SU-DHL-6 (cell line): ENCODE measurements at regions not wholly inside any gene's neighbourhood (a gene's known extent, or its start where the extent isn't known, plus 50 kb on each side); places are given as distances from the start of the nearest gene placed in this dataset.

Experiments
- H2AFZ ChIP-seq: fragments of 200-600 bp; sonication (generic); 2 replicates; pipeline ENCODE4 v1.6.1; 2014; ENCODE audit warnings: low read depth, mild to moderate bottlenecking, moderate library complexity, mixed read lengths, antibody characterized with exemption, low read length; ENCODE audit not compliant: severe bottlenecking
- H3F3A ChIP-seq: fragments of 200-600 bp; shearing (Covaris generic); 2 replicates; pipeline ENCODE4 v1.6.0; 2016; ENCODE audit warnings: antibody characterized with exemption, mild to moderate bottlenecking; ENCODE audit not compliant: insufficient read depth
- H3K27ac ChIP-seq: fragments of 200-600 bp; sonication (generic); 2 replicates; pipeline ENCODE4 v1.5.1; 2016; ENCODE audit warnings: low read depth, mild to moderate bottlenecking, low read length, moderate library complexity, mixed read lengths
- H3K27me3 ChIP-seq: fragments of 200-600 bp; sonication (generic), shearing (Covaris generic); 2 replicates; pipeline ENCODE4 v1.6.0; 2014; ENCODE audit warnings: mild to moderate bottlenecking, low read length
- H3K36me3 ChIP-seq: fragments of 200-600 bp; sonication (generic); 2 replicates; pipeline ENCODE4 v1.6.1; 2014; ENCODE audit warnings: mild to moderate bottlenecking, low read length, mixed read lengths
- H3K4me2 ChIP-seq: fragments of 300-600, 200-600 bp; shearing (Covaris generic), sonication (generic); 2 replicates; pipeline ENCODE4 v1.6.0; 2014; ENCODE audit warnings: low read length, low read depth, mild to moderate bottlenecking; ENCODE audit not compliant: poor library complexity, severe bottlenecking
- H3K4me3 ChIP-seq: fragments of 200-600 bp; sonication (generic); 2 replicates; pipeline ENCODE4 v1.5.1; 2014; ENCODE audit warnings: antibody characterized with exemption, low read length, mild to moderate bottlenecking, mixed read lengths; ENCODE audit not compliant: insufficient read depth, poor library complexity, severe bottlenecking
- H3K79me2 ChIP-seq: fragments of 200-600 bp; sonication (generic); 2 replicates; pipeline ENCODE4 v1.6.1; 2014; ENCODE audit warnings: mild to moderate bottlenecking, low read length, moderate library complexity; ENCODE audit not compliant: insufficient read depth
- H3K9ac ChIP-seq: fragments of 200-600 bp; sonication (generic); 2 replicates; pipeline ENCODE4 v1.7.0; 2014; ENCODE audit warnings: mild to moderate bottlenecking, low read length
- H3K9me2 ChIP-seq: fragments of 200-600 bp; sonication (generic); replicated peaks from 2 replicates; pipeline ENCODE4 v1.6.1; 2014; ENCODE audit warnings: low read length; ENCODE audit not compliant: insufficient read depth
- H3K9me3 ChIP-seq: fragments of 200-600 bp; sonication (generic); 2 replicates; pipeline ENCODE4 v1.6.1; 2014; ENCODE audit warnings: low read length, mixed read lengths; ENCODE audit not compliant: insufficient read depth
- H4K20me1 ChIP-seq: fragments of 200-600 bp; sonication (generic); 2 replicates; pipeline ENCODE4 v1.6.1; 2014; ENCODE audit warnings: low read depth, mild to moderate bottlenecking, antibody characterized with exemption, low read length, moderate library complexity, mixed read lengths
- CTCF ChIP-seq: fragments of 200-600 bp; sonication (generic); IDR thresholded peaks from one replicate; pipeline ENCODE4 v1.5.1; 2017; ENCODE audit warnings: antibody characterized with exemption, mild to moderate bottlenecking, low read length, moderate library complexity; ENCODE audit not compliant: insufficient read depth, poor library complexity, severe bottlenecking
- EZH2phosphoT487 ChIP-seq: fragments of 200-600 bp; sonication (generic), shearing (Covaris generic); conservative IDR thresholded peaks from 2 replicates; pipeline ENCODE4 v1.6.1; 2018; ENCODE audit warnings: mild to moderate bottlenecking, antibody characterized with exemption, low read length, moderate library complexity, mixed read lengths

GRCh38 chr10:29023678-29024077 lies 265.2 kb upstream of the LYZL1 start:
- Histone ChIP-seq H3K36me3 (no peaks in the 10 kb centered on the region), H3K9ac (no peak overlapping the region), H3K9me2 (no peaks in the 10 kb centered on the region), H3K79me2 (no peaks in the 10 kb centered on the region), H3K4me3 (no peak overlapping the region), H3K27ac (no peak overlapping the region), H3K9me3 (no peaks in the 10 kb centered on the region), H3F3A (no peaks in the 10 kb centered on the region), H2AFZ (no peak overlapping the region), H3K4me2 (no peak overlapping the region), H4K20me1 (no peaks in the 10 kb centered on the region), H3K27me3 (no peaks in the 10 kb centered on the region)
- TF ChIP-seq CTCF: no peak
- no peak for TF ChIP-seq EZH2phosphoT487

- no peak overlapping the region for H3K4me2 ChIP-seq
Observed at GRCh38 chr10:29026065-29026797, 262.6 kb upstream of the LYZL1 start.

GRCh38 chr10:29026802-29027580 lies 261.9 kb upstream of the LYZL1 start:
- no peak overlapping the region for H3K27ac ChIP-seq
- no peaks in the 10 kb centered on the region for H3F3A ChIP-seq

More at GRCh38 chr10:29026065-29026797, 262.6 kb upstream of the LYZL1 start:
- H3K79me2 ChIP-seq: no peaks in the 10 kb centered on the region
- no peak overlapping the region for H3K4me3 ChIP-seq
- no peak overlapping the region for H2AFZ ChIP-seq
- H3K27me3 ChIP-seq: no peaks in the 10 kb centered on the region
- no peak overlapping the region for H3K9ac ChIP-seq
- no peaks in the 10 kb centered on the region for H3K9me3 ChIP-seq
- no peaks in the 10 kb centered on the region for H3K9me2 ChIP-seq
- H4K20me1 ChIP-seq: no peaks in the 10 kb centered on the region
- no peak overlapping the region for H3K27ac ChIP-seq
- TF ChIP-seq CTCF (no peak), EZH2phosphoT487 (no peak)
- H3K36me3 ChIP-seq: no peaks in the 10 kb centered on the region
- H3F3A ChIP-seq: no peaks in the 10 kb centered on the region

More at GRCh38 chr10:29026802-29027580, 261.9 kb upstream of the LYZL1 start:
- Histone ChIP-seq H3K4me2 (no peak overlapping the region), H3K9ac (no peak overlapping the region), H3K9me2 (no peaks in the 10 kb centered on the region), H3K9me3 (no peaks in the 10 kb centered on the region), H3K27me3 (no peaks in the 10 kb centered on the region), H3K36me3 (no peaks in the 10 kb centered on the region), H4K20me1 (no peaks in the 10 kb centered on the region), H3K4me3 (no peak overlapping the region), H2AFZ (no peak overlapping the region), H3K79me2 (no peaks in the 10 kb centered on the region)
- no peak for TF ChIP-seq EZH2phosphoT487
- TF ChIP-seq CTCF: no peak
